ENCODE measurements at regions not wholly inside any gene's neighbourhood (a gene's known extent, or its start where the extent isn't known, plus 50 kb on each side); places are given as distances from the start of the nearest gene placed in this dataset.

DNA sequence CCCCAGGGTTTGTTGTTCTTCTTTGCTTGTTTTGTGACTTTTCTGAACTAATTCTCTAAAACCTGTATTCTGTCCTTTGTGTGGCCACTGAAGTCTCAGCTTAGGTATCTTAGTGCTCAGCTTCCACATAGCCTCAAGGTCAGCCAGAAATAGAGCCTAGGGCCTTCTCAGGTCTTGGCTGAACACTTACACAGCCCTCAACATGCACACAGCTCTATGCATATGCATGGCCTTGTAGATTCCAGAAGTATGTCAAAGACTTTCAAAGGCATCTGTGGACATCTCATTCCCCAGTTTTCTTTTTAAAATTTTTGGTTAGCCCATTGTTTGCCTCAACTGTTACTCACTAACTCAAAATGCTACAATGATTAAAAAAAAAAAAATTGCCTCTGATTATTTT, 99.9 kb upstream of the GRIA1 start:
- TF ChIP-seq, protein P1, sequence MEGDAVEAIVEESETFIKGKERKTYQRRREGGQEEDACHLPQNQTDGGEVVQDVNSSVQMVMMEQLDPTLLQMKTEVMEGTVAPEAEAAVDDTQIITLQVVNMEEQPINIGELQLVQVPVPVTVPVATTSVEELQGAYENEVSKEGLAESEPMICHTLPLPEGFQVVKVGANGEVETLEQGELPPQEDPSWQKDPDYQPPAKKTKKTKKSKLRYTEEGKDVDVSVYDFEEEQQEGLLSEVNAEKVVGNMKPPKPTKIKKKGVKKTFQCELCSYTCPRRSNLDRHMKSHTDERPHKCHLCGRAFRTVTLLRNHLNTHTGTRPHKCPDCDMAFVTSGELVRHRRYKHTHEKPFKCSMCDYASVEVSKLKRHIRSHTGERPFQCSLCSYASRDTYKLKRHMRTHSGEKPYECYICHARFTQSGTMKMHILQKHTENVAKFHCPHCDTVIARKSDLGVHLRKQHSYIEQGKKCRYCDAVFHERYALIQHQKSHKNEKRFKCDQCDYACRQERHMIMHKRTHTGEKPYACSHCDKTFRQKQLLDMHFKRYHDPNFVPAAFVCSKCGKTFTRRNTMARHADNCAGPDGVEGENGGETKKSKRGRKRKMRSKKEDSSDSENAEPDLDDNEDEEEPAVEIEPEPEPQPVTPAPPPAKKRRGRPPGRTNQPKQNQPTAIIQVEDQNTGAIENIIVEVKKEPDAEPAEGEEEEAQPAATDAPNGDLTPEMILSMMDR (IDR thresholded peaks at IDR 0.05) = no peak
- TF ChIP-seq POLR2AphosphoS5 (IDR thresholded peaks at IDR 0.05) (no peak), POLR2A (IDR thresholded peaks at IDR 0.05) (no peak), EP300 (IDR thresholded peaks at IDR 0.05) (no peak)
